Retinal pigment epithelial cell (primary cell): ENCODE measurements at regions not wholly inside any gene's neighbourhood (a gene's known extent, or its start where the extent isn't known, plus 50 kb on each side); places are given as distances from the start of the nearest gene placed in this dataset.

Experiments used
- DNase-seq: peaks from one replicate; pipeline ENCODE4 v3.0.0-alpha.2; 2010; ENCODE audit warnings: low read depth
- H3K4me3 ChIP-seq: 2 replicates; pipeline ENCODE4 v1.5.1; 2011; ENCODE audit warnings: mild to moderate bottlenecking, low read length, control low read depth, moderate library complexity
- TF ChIP-seq, protein P1 (sequence below): conservative IDR thresholded peaks from 2 replicates; pipeline ENCODE4 v1.5.1; 2011; ENCODE audit warnings: low read depth, low read length, control low read depth, inconsistent platforms

DNA sequence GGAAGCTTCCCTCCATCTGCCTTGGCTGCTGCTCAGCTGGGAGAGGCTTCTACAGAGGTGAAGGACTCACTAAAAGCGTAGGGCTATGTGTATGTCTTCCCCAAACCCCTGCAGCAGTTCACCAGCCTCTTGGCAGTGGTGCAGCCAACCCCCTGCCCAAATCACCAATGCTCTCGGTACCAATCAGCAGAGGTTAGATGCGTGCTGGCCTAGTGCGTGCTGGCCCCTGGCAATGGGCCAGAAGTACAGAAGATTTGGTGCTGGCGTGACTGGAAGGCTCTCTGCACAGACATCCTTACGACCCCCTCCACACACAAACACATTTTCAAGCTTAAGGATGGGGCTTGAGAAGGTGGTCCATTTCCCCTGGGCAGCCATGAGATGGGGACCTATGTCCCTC lies 79.0 kb downstream of the MRPL14 start:
- DNase-seq, result no peak
- TF ChIP-seq, protein P1, sequence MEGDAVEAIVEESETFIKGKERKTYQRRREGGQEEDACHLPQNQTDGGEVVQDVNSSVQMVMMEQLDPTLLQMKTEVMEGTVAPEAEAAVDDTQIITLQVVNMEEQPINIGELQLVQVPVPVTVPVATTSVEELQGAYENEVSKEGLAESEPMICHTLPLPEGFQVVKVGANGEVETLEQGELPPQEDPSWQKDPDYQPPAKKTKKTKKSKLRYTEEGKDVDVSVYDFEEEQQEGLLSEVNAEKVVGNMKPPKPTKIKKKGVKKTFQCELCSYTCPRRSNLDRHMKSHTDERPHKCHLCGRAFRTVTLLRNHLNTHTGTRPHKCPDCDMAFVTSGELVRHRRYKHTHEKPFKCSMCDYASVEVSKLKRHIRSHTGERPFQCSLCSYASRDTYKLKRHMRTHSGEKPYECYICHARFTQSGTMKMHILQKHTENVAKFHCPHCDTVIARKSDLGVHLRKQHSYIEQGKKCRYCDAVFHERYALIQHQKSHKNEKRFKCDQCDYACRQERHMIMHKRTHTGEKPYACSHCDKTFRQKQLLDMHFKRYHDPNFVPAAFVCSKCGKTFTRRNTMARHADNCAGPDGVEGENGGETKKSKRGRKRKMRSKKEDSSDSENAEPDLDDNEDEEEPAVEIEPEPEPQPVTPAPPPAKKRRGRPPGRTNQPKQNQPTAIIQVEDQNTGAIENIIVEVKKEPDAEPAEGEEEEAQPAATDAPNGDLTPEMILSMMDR, result no peak
- no peak overlapping the region for H3K4me3 ChIP-seq

DNA sequence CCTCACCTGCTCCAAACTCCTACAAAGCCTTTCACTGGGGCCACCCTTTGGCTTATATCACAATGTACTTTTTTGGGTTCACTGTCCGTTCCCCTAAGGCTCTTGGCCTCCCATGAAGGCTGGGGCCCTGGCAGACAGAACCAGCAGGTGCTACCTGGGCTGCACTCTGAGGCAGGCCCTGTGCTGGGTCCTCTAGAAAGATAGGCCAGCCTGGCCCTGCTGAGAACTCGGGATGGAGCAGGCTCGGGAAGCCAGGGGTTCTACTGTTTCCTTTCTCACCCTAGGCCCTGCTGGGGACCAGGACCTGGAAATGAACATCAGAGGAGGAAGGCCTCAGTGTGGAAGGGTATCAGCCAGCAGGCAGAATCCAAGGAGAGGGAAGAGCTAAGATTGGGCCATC lies 79.5 kb downstream of the MRPL14 start:
- no peak overlapping the region for H3K4me3 ChIP-seq
- TF ChIP-seq, protein P1, result no peak
- DNase-seq, result no peak

DNA sequence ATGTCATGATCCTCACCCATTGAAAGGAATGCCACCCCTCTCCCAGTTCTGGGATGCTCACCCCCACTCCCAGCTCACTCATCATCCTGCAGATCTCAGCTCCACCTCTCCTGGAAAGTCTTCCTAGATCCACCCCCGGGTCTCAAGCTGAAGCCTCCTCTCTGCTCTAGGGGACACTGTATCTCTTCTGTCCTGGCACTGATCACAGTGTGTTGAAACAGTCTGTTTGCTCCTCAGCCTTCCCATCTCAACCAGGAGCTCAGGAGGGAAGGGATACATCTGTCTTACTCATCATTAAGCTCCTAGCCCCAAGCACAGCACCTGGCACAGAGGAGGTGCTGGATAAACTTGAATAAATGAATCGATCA lies 80.1 kb downstream of the MRPL14 start:
- no peak overlapping the region for H3K4me3 ChIP-seq
- TF ChIP-seq, protein P1, result no peak
- no peak for DNase-seq

DNA sequence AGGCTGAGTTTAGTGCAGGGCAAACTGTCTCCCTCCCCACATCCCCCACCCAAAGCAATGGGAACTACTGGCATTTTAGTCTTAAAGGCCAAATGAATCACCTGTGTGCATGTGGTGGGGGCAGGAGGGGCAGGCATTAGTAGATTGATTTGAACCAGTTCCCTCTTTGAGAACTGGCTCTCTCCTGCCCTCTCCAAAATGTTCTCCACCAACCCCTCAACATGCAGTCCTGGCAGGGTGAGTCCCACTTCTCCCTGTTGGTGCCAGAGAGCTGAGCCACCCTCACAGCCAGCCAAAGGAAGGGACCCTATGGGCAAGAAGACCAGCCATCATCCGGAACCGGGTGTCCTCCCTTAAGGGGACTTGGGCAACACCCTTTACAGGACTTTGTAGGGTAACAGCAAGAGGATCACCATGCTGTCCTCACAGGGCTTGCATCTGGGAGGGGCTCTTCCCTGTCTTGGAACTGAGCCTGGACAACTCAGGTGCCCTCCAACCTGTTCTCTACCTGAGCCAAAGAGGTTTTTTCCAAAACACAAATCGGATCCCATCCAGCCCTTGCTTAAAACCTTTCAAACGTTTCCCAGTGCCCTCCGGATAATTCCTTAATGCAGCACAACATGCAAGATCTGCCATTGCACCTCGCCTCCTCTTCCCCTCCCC lies 80.6 kb downstream of the MRPL14 start:
- no peak for DNase-seq
- TF ChIP-seq, protein P1, result no peak
- H3K4me3 ChIP-seq, result no peak overlapping the region

DNA sequence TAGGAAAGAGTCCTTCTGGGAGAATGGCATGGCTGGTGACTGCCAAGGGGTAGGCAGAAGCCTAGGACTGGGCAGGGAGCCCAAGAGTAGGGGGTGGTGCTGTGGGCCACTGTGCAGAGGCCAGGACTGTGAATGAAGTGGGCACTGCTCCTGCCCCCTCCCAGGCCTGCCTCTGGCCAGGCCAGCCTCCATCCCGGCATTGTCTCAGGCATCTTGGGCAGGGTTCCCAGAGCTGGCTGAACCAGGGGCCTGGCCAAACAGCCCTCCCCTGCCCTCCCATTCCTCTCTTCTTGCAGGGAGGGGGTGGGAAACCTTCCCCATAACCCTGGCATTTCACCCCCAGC lies 81.6 kb downstream of the MRPL14 start:
- no peak for DNase-seq
- H3K4me3 ChIP-seq, result no peak overlapping the region
- TF ChIP-seq, protein P1, result no peak

DNA sequence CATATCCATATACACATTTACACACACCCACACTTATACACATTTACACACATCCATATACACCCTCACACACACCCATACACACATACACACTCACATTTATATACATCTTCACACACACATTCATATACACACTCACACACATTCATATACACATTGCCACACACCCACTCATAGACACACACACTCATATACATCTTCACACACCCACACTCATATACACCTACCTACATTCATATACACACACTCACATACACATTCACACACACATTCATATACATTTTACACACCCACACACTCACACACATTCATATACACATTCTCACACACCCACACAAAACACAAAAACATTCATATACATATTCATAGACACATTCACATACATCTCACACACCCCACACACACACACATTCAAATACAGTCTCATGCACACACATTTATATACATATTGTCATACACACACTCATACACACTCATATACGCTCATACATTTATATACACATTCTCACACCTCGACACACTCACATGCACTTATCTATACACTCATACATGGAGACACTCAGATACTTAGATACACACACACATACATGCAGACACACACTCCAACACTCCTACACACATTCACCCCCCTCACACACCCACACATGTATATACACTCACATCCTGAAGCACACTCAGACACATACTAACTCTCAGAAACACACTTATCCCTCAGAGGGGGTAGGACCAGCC lies 82.1 kb downstream of the MRPL14 start:
- DNase-seq, result no peak
- TF ChIP-seq, protein P1, result no peak
- no peak overlapping the region for H3K4me3 ChIP-seq

DNA sequence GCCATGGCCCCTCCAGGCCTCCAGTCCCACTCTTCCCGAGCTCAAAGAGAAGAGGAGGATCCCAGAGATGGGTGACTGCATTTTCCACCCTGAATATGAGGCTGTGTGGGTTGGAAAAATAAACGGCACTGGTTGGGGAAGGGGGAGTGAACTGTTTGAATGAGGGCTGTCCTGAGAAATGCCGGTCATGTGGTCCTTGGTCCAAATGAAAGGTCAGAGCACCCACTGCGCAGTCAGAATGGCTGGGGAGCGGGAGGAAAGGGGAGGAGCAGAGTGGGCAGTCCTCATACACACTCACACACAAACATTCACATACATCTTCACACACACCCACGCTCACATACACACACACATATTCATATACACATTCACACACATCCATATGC lies 83.1 kb downstream of the MRPL14 start:
- DNase-seq, result no peak
- no peak overlapping the region for H3K4me3 ChIP-seq
- TF ChIP-seq, protein P1, result no peak
